ENCODE measurements at regions not wholly inside any gene's neighbourhood (a gene's known extent, or its start where the extent isn't known, plus 50 kb on each side); places are given as distances from the start of the nearest gene placed in this dataset.
"Not testable (repeated sequence)": the region's sequence is repeated elsewhere in the genome, so short reads cannot be mapped to it uniquely, and the experiment has no call there.

DNA sequence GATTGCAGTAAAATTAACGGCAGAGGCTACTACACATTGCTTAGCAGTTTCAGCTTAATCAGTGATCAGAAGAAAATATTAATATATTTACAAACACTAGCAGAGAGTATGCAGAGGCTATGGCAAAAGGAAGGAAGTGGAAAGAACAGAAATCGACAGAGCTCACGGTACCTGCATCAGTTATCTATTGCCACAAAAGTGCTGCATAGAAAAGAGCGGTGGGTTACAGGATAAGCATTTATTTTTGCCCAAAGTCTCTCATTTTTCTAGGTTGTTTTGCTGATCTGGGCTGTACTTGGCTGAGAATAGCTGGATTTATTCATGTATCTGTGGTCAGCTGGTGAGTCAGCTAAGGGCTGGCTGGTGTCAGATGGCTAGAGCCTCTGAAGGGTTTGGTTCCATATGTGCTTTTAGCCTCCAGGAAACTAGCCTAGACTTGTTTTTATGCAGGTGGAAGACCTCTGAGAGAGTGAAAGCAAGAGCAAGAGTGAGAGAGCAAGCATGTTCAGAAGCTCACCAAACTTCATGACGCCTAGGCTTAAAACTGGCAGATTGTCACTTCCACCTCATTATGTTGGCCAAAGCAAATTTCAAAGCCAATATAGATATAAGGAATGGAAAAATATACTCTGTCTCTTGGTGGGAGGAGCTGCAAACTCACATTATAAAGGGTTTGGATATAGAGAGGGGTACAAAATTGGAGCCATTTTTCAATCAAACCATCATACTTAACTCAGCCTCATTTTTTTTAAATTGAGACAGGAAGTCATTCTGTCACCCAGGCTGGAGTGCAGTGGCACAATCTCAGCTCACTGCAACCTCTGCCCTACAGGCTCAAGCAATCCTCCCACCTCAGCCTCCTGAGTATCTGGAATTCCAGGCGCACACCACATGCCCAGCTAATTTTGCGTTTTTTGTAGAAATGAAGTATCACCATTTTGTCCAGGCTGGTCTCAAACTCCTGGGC lies 153.2 kb upstream of the RPL34 start:
- DNase-seq (ENCODE audit: low read depth in 2 of 2, low spot score in 1 of 2) = no peak

DNA sequence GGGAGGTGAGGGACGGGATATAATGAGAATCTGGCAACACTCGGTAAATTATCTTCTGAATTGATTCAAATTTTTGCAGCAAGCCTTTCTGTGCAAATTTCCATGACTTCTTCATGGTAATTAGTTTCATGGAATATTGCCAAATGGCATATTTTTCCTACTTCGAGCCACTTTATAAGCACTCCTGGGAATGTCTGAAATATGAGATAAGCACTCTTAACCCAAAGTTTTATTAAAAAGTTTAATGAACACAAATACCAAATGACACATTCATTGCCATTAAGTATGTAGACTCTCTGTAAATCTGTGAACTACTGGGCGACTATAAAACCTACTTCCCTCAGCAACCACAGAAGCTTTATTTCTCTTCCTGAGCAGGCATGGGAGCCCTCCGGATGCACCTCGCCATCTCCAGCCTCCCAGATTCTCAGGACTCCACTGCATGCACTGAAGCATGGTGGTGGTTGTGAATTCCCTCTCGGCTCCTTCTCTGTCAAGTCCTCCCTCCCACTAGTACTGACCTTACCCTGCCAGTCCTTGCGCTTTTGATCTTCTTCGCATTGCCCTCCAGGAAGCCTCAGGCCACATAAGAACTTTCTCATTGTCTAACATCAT lies 154.4 kb upstream of the RPL34 start:
- no peak for DNase-seq (ENCODE audit: low read depth in 2 of 2, low spot score in 1 of 2)

DNA sequence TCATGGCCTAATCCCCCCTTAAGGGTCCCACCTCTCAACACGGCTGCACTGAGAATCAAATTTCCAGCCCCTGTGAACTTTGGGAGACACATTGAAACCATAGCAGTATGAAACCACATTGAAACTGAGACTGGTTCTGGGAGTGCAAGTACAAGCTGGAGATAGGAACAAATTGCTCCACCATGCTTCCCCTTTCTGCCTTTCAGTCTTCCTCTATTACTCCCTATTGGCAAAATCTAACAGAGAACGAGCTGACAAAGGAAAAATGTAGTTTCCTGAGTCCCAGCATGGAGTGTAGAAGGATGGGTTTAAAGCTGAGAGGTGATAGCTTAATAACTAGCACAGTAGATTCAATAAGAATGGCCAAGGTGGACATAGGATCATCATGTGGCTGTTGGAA lies 161.7 kb upstream of the RPL34 start:
- no peak for DNase-seq (ENCODE audit: low read depth in 2 of 2, low spot score in 1 of 2)

DNA sequence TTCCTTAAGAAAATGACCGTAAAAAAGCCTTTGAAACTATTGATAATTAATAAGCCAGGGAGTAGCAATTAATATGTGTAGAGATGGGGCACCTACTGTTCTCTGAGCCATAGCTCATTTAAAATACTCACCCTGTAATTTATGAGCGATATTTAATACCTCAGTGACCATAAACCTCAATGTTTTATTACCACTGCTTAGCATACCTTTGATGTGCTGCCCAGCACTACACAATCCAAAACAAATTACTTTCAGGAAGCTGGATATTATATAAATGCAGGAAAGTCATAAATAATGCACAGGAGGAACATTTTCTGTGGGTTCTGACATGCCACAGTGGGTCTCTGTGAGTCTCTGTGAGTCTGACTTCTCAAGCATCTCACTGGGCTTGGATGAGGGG lies 166.1 kb upstream of the RPL34 start:
- no peak for DNase-seq (ENCODE audit: low read depth in 2 of 2, low spot score in 1 of 2)

DNA sequence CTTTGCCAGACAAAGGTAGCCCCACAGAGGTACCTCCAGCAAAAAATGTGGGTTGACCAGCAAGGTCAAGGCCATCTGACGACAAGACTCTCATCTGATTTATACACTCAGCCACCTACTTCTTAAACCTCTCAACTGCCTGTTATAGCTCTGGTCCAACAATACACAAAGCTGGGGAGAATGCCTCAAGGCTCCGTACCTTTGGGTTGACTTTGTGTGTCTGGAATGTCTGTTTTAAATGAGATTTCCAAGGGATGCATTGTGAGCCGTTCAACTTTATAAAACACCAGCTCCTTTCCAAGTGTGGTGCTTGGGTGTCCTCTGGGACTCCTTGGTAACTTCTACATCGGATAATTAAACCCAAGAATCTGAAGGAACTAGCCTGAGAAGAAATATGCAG lies 167.0 kb upstream of the RPL34 start:
- no peak for DNase-seq (ENCODE audit: low read depth in 2 of 2, low spot score in 1 of 2)

DNA sequence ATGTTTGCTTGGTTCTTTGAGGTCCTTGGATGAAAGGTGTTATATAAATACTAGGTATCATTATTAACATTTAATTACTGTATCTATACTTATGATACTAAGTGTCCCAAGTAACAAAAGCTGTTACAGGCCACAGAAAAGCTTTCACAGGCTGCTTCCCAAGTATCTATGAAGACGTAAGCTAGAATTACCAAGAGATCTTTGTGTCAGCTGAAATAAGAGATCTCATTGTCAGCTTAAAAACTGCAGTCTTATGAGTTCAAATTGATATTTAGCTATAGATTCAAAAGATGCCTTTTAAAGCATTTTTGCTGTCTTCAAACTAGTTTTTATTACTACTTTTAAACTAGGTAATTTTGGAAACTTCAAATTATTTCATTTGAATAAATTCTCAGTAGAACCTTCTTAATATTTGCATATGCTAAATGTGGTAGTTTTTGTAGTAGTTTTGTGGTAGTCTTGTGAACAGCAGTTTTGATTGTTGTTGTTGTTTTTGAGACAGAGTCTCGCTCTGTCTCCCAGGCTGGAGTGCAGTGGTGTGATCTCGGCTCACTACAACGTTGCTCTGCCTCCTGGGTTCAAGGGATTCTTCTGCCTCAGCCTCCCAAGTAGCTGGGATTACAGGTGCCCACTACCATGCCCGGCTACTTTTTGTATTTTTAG lies 170.0 kb upstream of the RPL34 start:
- no peak for DNase-seq (ENCODE audit: low read depth in 2 of 2, low spot score in 1 of 2)

DNA sequence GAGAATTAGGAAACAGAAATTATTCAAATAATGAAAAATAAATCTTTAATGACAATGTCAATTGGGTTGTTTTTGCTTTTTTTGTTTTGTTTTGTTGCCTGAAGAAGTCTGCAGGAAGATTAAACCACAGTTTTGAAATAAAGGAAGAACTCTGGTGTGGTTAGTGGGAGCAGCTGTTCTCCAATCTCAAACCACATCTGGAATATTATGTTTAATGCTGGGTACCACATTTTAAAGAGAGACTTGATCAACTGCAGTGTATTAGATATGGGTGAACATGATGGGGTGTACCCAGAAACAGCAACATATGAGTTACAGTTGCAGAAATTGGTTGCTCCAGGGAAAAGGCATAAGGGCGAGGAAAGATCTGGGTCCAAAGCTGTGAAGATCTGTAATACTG lies 171.2 kb upstream of the RPL34 start:
- no peak for DNase-seq (ENCODE audit: low read depth in 2 of 2, low spot score in 1 of 2)

DNA sequence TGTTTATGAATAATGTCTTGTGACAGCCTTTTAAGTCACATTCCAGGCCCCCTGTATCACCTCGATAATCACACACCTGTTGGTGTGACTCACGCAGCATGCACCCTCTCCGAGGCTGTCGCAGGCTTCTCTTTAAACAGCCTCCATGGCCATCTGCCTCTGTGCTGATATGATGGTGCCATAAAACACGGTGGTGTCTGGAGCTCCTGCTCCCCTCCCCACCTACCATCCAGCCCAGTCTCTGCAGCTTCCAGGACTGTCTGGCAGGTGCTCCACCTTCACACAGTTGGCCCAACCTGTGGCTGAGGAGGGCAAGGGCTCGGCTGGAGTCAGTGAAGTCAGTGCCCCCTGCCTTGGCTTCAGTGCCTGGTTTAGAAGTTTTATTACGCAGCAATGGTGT lies 173.8 kb upstream of the RPL34 start:
- DNase-seq (ENCODE audit: low read depth in 2 of 2, low spot score in 1 of 2) = no peak

DNA sequence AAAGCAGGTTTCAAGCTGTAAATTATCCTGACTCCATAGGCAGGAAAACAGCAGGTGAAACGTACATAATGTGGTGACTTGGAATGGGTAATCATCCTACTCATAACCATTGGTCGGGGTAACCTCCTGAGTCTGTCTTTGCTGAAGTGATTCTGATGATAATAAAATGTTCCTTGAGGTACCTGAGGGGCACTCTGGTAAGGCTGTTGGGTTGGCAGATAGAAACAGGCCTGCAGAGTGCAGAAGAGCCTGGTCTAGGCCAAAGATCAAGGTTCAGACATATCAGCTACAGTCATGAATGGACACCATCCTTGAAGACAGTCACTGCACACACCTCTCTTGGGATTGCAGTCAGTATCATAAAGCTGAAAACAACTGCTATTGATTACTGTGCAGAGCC lies 174.7 kb upstream of the RPL34 start:
- no peak for DNase-seq (ENCODE audit: low read depth in 2 of 2, low spot score in 1 of 2)

DNA sequence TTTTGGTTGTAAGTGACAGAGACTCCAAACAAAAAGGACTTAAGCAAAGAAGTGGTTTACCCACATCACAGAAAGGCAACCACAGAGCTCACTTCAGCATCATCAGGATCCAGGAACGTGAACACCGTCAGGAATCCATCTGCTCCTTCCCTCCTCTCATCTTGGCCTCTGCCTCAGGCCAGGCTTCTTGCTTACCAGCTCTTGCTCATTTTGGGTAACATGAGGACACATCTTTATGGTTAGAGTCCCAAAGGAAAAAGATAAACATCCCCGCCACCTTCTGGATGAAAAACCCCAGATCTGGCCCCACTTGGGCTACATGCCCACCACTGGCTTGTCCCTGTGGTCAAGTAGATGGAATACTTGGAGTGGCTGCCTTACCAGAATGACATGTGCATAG lies 176.8 kb upstream of the RPL34 start:
- no peak for DNase-seq (ENCODE audit: low read depth in 2 of 2, low spot score in 1 of 2)

DNA sequence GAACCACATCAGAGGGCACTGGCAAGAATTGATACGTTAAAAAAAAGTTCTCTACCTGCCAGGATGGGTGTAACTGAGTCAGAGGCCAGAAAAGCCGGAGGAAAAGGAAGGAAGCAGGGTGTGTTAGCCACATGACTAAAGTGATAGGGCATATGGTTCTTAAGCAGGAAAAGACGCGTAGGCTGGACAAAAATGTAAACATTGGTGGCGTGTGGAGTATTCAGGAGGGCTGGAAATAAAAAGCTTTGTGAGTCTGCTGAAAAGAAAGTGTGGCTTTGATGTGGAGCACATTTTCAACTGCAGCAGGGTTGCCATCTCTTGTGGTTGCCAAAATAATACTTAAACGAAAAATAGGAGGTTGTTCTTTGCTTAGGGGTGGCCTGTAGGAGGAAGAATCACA lies 186.5 kb upstream of the RPL34 start:
- no peak for DNase-seq (ENCODE audit: low read depth in 2 of 2, low spot score in 1 of 2)

DNA sequence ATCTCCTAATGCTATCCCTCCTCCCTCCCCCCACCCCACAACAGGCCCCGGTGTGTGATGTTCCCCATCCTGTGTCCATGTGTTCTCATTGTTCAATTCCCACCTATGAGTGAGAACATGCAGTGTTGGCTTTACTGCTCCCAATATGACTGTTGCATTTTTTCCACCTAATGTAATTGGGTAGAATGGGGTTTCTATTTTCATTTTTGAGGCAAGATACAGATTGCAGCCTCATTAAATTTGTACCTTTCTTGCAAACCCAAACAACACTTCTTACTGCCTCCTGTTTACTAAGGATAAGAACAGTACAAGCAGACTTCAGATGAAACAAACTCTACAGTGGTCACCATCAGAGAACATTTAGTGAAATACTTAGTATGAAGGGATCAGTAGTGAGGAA lies 187.0 kb upstream of the RPL34 start:
- not testable (repeated sequence) for DNase-seq (ENCODE audit: low read depth in 2 of 2, low spot score in 1 of 2)

DNA sequence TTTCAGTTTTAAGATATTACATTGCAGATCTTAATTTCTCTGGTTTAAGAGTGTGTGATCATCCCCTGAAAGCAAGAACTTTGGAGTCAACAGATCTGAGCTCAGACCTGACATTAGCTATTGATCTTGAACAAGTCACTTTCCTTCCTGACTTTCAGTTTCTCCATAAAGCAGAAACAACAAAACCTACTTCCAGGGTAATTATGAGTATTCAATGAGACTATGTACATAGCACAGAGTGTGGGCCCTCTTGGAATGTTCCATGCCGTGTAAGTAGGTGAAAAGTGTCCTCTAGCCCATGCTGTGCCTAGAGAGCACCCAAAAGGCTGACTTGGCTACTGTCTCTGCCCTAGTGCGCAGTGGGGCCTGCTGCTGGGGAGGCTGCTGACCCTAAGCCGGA lies 188.0 kb upstream of the RPL34 start:
- no peak for DNase-seq (ENCODE audit: low read depth in 2 of 2, low spot score in 1 of 2)

DNA sequence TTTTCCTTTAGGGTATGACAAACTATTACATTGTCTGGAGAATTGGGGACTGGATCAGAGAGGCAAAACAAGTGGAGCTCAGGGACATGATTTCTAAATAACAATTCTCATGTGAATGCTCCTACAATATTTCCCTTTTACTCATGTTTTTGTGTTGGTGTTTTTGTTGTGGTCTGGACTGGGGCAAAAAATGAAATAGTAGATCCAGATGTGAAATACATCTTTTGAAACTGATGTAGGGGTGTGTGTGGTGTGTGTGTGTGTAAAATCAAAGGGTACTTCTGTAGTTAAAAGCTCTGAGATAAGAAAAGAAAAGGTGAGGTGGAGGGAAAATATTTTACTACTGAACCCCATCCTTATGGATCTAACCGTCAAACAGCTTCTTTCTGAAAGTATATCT lies 188.4 kb upstream of the RPL34 start:
- no peak for DNase-seq (ENCODE audit: low read depth in 2 of 2, low spot score in 1 of 2)

DNA sequence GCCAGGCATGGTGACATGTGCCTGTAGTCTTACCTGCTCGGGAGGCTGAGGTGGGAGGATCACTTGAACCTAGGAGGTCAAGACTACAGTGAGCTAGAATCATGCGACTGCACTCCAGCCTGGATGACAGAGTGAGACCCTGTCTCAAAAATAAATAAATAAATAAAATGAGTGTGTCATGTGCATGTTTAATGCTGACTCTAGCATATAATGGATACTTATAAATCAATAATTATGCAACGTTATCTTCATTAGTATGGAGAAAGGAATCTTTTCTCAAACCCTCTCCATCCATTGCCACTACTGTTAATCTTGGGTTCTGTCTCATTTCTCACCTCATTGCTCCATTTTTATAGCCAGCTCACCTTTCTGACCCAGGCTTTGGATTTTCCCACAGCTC lies 189.5 kb upstream of the RPL34 start:
- DNase-seq (ENCODE audit: low read depth in 2 of 2, low spot score in 1 of 2) = no peak

DNA sequence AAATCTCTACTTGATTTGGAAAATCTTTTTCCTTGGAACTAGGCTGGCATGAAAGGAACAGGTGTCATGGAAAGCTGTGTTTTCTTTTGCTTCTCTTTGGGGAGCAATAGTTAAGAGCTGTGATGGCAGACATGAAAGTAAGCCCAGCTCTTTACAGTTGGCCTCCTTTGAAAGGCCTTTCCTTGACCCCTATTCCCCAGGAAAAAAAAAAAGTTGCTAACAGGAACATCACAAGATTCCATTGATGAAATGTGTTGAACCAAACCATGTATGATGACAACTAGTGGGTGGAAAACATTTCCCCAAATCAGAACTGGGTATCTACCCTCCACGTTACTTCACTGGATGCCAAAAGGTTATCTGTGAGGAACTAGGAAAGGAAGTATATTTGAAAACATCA lies 190.7 kb upstream of the RPL34 start:
- DNase-seq (ENCODE audit: low read depth in 2 of 2, low spot score in 1 of 2) = no peak

DNA sequence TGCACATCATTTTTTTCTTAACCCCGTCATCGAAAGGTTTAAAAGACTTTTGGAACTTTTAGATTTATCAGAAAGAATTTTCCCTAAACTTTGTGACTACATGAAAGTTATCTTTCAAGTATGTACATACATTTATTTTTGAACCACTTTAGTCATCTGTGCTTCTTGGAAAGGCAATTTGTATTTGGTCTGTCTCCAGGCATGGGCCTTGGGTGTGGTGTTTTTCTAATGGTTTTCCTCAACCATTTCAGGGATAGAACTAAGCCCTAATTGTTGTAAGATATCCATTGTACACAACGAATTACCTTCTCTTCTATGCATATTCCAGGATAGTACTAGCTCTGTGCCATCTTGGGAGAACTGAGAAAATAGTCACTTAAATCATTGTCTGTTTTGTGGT lies 191.5 kb upstream of the RPL34 start:
- no peak for DNase-seq (ENCODE audit: low read depth in 2 of 2, low spot score in 1 of 2)

DNA sequence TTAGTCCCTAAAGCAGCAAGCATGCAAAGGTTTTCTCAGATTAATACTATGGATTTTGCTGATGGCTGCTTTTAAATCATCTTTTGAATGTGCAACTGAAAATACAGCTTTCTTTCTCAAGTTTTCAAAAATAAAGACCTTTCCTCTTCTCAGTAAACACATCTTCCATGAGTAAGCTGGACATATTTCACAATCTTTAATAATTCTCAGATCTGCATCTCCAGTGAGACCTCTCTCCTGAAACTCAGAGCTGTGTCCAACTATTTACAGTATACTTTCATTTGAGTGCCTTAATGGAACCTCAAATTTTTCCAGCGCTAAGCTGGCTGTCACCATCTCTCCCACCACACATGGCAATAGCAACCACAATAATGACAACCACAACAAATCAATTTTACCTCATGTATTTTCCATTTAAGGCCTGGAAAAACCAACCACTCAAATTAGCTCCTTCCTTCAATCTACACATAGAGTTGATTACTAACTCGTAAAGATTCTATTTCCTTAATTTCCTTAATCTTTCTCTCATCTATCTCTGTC lies 192.4 kb upstream of the RPL34 start:
- DNase-seq (ENCODE audit: low read depth in 2 of 2, low spot score in 1 of 2) = no peak

DNA sequence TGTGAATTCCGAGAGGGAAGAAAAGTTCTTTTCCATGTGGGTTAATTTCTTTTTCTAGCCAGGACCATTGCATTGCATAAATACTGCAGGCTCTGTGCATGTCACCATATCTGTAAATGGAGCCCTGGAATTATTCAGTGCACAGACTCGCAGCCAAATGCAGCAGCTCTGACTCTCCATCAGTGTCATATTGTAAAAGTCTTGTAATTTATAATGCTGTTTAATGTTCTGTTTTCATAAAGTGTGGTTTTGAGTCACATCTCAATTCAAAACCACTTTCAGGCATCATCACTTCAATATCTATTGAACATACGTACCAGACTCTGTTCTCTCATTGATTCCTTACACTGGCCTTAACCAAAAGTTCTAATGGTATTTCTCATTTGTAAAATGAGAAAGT lies 193.9 kb upstream of the RPL34 start:
- DNase-seq (ENCODE audit: low read depth in 2 of 2, low spot score in 1 of 2) = no peak

DNA sequence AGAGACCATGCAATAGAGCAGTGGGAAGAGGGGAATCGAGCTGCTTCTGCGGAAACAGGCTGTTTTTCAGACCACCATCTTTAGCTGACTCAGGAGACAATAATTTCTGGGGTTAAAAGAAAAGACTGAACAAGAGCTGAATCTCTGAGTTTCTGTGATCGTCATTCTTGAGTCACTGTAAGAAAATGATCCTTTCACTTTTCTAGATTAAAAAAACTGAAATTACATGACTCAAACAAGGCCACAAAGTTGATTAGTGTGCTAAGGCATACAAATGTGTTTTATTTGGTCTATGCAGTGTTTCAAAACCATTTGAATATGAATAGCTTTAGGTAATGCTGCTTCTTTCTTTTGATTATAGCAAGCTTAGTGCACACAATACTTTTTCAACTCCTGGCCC lies 194.4 kb upstream of the RPL34 start:
- DNase-seq (ENCODE audit: low read depth in 2 of 2, low spot score in 1 of 2) = no peak

DNA sequence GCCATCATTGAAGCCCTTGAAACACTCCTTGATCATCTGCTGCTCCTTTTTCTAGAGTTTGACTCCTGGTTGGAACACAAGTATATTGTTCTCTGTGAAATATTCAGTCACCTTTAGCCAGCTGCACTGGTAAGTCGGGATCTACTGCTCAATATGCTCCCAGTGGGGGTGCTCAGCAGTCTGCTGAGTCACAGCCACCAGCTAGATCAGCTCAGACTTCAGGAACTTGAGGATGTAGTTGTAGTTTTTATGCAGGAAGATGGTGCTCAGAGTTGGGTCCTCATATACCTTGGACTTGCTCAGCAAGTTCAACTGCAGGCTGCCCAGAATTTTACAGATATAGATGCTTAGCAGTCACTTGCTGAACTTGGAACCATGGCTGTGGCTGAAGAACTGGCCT lies 202.5 kb upstream of the RPL34 start:
- no peak for DNase-seq (ENCODE audit: low read depth in 2 of 2, low spot score in 1 of 2)

DNA sequence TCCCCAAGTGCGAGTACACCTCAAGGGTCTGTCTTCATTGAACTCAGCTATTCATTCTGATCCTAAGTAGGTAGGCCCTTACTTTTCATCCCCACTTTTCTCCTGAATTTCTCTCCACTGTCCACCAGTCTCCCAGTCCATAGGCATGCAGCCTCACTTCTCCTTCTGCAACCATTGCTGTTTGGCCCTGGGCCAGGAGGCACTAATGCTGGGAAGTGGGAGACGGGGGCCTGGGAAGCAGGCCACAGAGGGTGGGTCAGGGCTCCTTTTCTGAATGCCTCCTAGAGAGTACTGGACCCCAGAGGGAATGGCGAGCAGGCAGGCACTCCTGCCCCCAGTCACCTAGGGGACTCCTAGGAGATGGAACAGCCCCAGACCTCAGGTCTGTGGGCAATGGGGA lies 203.5 kb upstream of the RPL34 start:
- no peak for DNase-seq (ENCODE audit: low read depth in 2 of 2, low spot score in 1 of 2)

Measured in stimulated activated CD8-positive, alpha-beta memory T cell treated with anti-CD3 and anti-CD28 coated beads, Interleukin-4, amount 100 ng/mL, for 1 hour (primary cell).